IPS DF 4.7 (cell line): ENCODE measurements at regions not wholly inside any gene's neighbourhood (a gene's known extent, or its start where the extent isn't known, plus 50 kb on each side); places are given as distances from the start of the nearest gene placed in this dataset.

Experiments used
- DNase-seq: peaks from one replicate; pipeline ENCODE4 v3.0.0-alpha.2; 2013; ENCODE audit warnings: low spot score; ENCODE audit errors: extremely low read depth

DNA sequence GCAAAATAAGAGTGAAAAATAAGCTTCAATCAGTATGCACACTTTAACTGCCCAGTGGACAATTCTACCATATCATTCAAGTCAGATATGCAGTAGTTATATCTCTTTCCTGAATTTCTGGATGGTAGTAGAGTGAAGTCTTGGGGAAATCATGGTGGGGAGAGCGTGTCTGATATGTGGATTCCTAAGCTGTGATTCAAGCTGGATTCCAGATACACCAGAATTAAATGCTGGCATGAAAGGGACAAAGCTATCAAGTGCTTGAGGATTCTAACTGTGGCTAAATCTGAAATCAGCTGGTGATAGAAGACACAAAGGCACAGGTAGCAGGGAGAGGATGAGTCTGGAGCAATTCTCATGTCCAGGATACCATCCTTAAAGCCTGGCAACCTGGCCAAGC lies 323.5 kb downstream of the DUSP10 start:
- DNase-seq, result no peak

DNA sequence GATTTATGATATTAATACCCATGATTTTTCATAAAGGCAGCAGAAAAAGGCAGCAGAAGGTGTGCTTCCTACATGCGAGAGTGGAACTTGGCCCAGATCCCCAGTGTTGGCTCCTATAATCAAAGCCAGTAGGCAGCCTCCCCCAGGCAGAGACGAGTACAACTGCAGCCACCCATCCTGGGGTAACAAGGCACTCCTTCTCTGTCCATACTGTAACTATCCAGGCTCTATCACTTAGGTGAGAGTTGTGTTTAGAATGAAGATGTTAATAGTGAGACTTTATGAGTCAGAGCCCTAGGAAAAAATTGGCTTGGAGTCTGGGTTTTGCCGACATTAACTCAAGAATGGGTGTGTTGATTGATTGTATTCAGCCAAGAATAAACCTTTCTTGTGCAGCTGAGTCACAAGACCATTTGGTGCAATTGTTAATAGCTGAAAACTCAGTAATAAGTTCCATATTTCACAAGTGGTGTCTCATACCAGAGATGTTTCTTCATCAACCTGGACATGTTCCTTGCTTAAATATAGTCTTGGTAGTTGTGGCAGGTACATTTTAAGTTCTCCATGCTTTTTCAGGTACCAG lies 322.3 kb downstream of the DUSP10 start:
- no peak for DNase-seq

- no peak for DNase-seq
Measured at GRCh38 chr1:221429264-221429663, 312.6 kb downstream of the DUSP10 start.

- no peak for DNase-seq
Measured at GRCh38 chr1:221430152-221430960, 311.5 kb downstream of the DUSP10 start.

GRCh38 chr1:221431068-221431651 lies 310.7 kb downstream of the DUSP10 start:
- no peak for DNase-seq

- no peak for DNase-seq
Measured at GRCh38 chr1:221431961-221432360, 309.9 kb downstream of the DUSP10 start.

GRCh38 chr1:221435504-221435904 lies 306.4 kb downstream of the DUSP10 start:
- DNase-seq, result peak; percentile 28

DNA sequence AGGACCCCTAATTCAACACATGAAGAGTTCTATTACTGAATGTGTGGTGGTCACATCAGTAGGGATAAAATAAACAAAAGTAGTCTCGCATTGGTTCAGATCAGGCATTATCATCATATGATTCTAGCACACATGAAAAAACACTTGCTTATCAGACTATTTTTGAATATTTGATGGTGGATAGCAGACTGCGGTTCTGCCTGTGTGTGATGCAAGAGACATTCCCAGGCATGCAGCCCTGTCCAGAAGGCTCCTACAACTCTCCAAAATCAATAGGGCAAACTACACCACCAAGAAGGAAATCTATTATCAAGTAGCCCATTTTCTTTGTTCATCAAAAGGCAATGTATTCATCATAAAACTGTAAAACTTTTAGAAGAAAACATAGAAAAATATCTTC lies 304.7 kb downstream of the DUSP10 start:
- DNase-seq, result no peak

DNA sequence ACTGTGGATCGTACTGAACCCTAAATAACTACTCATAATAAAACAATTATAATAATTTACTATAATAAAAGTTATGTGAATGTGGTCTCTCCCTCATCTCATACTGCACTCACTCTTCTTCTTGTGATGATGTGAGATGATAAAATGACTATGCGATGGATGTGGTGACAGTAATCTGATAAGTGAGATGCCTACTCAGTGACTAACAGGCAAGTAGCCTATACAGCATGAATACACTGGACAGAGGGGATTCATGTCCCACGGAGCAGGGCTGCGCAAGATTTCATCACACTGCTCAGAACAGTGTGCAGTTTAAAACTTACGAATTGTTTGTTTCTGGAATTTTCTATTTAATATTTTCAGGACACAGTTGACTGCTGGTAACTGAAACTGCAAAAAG lies 304.0 kb downstream of the DUSP10 start:
- DNase-seq, result no peak

- no peak for DNase-seq
Measured at GRCh38 chr1:221439008-221439746, 302.7 kb downstream of the DUSP10 start.

DNA sequence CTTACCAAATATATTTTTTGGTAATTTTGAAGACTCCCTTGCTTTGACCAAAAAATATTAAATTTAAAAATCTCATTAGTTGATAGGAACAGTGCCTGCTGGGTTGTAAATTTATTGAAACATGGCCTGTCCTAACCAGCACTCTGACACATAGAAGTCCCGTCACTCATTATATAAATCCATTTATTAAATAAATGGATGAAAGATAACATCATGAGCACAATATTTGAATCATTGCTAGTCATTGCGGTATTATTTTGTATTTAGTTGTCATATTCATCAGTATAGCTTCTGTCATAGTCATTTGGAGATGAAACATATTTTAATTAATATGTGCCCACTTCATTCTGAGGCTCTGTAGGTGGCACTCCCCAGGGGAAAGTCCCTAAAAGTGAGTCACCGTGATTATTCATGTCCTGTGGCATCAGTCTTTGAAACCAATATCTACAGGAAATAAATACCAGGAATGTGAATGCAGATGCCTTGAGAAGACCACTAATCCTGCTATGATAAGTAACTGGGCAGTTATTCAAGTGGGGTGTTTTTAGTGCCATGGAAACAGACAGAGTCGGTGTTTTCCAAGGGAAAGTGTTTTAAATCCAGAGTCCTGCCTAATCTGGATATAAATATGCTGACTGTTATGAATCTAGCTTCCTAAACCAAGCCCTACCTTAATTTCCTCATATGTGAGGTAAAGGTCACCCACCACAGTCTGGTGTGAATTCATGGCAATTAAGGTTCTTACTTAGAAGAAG lies 302.0 kb downstream of the DUSP10 start:
- no peak for DNase-seq

- no peak for DNase-seq
Measured at GRCh38 chr1:221440658-221441057, 301.2 kb downstream of the DUSP10 start.

GRCh38 chr1:221442056-221442455 lies 299.8 kb downstream of the DUSP10 start:
- DNase-seq, result no peak

DNA sequence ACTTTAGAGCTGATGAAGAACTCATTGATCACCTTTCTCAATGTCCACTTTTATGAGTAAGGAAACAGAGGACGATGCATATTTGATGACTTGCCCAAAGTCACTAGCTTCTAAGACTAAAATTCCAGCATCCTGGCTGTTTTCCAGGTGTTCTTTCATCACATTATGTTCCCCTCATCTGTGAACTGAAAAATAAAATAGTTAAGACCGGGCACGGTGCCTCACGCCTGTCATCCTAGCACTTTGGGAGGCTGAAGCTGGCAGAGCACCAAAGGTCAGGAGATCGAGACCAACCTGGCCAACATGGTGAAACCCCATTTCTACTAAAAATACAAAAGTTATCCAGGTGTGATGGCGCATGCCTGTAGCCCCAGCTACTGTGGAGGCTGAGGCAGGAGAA lies 297.5 kb downstream of the DUSP10 start:
- no peak for DNase-seq

DNA sequence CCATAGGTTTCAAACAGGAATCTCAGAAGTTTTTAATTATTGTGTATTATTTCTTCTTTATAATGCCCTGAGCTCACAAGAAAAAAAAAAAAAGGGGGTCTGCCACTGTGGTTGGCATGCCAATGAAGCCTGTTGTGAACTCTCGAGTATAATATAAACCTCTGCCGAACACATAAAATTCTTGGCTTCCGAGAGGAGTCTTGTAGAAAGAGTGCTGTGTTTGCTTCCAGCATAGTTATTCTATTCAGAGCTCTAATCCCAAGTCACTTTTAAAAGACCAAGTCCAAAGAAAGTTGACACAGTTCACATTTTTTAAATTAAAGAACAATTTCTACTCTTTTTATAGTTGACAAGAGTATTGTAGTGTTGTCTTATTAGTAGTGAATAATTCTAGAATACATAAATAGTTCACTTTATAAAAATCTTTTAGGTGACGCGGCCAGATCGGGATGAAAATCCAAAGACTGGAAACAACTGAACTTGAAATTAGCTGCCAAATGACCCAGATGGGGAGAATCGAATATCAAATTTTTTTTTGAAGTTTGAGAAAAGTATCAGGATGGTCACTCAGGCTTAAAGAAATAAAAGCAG lies 293.2 kb downstream of the DUSP10 start:
- no peak for DNase-seq

DNA sequence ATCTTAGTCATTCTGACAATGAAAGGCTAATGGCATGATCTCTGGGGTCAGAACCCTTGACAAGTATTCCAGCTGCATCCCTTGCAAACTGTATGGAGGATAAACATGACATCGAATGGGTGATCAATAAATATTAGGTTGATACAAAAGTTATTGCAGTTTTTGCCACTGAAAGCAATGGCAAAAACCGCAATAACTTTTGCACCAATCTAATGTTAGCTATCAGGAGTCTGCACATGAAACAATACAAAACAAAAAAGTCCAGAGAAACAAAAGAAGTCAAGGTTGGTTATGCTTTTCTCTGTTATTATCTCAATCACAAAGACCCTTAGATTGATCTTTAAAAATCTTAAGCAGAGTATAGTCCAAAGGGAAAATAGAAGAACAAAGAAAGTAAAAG lies 292.7 kb downstream of the DUSP10 start:
- DNase-seq, result no peak

GRCh38 chr1:221449801-221450470 lies 292.0 kb downstream of the DUSP10 start:
- no peak for DNase-seq

GRCh38 chr1:221451741-221452140 lies 290.1 kb downstream of the DUSP10 start:
- DNase-seq, result no peak

DNA sequence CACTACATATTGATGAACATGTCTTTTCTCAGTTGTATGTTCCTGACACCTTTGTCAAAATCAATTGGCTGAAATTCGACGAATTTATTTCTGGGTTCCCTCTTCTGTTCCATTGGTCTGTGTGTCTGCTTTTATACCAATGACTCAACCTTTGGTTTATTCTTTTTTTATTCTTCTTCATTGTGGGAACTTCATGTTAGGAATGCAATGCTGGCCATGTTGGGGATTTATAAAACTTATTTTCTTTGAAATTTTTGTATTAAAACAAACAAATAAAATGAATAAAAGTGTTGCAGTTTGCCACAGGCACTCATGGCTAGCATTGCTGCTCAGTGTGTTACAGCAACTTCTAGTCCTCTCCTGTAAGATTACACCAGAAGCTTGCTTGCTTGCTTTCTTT lies 287.8 kb downstream of the DUSP10 start:
- DNase-seq, result no peak

DNA sequence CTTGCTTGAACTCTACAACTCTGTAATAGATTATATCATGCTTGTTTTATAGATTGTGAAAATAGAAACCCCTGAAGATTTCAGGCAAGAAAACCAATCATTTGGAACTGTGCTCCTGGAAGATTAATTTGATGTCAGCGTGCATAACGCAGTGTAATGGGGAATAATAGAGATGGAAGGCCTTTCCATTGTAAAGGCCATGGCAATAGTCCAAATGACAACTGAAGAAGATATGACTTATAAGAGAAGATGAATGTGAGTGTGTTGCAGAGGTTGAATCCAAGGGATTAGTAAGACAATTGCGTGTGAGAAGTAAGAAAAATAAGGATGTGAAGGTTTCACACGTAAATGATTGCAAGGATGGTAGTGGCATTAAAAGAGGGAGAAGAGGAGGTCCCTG lies 285.0 kb downstream of the DUSP10 start:
- DNase-seq, result no peak
